Spinal cord (tissue), 9 donors: ENCODE measurements at regions not wholly inside any gene's neighbourhood (a gene's known extent, or its start where the extent isn't known, plus 50 kb on each side); places are given as distances from the start of the nearest gene placed in this dataset.

Experiments
- DNase-seq, 6 donors: peaks; one replicate each; pipeline versions ENCODE4 v3.0.0 to v3.0.0-alpha.2; 2013 to 2015; ENCODE audit warnings: low spot score in 6 of 6, low read depth in 4 of 6
- H3K27ac ChIP-seq: one replicate; pipeline ENCODE4 v1.5.1; 2013; ENCODE audit warnings: low read depth, low read length, control low read depth
- H3K27me3 ChIP-seq: one replicate; pipeline ENCODE4 v1.6.1; 2013; ENCODE audit warnings: low read length; ENCODE audit not compliant: control insufficient read depth, insufficient read depth
- H3K36me3 ChIP-seq: one replicate; pipeline ENCODE4 v1.6.1; 2013; ENCODE audit warnings: low read length; ENCODE audit not compliant: control insufficient read depth, insufficient read depth
- H3K4me1 ChIP-seq: one replicate; pipeline ENCODE4 v1.6.1; 2013; ENCODE audit warnings: low read length; ENCODE audit not compliant: control insufficient read depth, insufficient read depth
- H3K4me3 ChIP-seq: one replicate; pipeline ENCODE4 v1.5.1; 2013; ENCODE audit warnings: low read depth, low read length, control low read depth
- H3K9me3 ChIP-seq: one replicate; pipeline ENCODE4 v1.6.1; 2013; ENCODE audit warnings: low read length; ENCODE audit not compliant: control insufficient read depth, insufficient read depth
- WGBS: methylation state at CpG from one replicate; pipeline ENCODE4 v1.1.5; 2013; ENCODE audit warnings: missing lambda C conversion rate; ENCODE audit not compliant: insufficient coverage; 5-methylcytosine and 5-hydroxymethylcytosine counted together
- donor health status: healthy.

DNA sequence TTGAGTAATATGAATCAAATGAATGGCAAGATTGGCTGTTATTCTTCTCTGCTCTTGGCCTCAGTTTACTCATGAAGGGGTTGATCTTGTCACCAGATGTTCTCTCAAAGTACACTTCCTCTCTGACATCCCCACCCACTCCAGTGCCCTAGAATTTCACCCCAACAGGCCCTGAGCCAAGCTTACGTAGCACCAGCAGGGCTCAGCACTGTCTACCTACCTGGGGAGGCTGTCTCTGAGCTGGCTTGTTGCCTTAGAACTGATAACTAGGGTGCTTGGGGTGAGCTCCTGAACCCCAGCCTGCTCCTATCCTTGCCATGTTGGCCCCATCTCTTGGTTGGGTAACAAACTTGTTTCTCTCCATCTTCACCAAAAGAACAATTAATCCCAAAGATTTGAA is 159.1 kb upstream of the USP24 start:
- no peaks in the 10 kb centered on the region for H3K27me3 ChIP-seq
- DNase-seq = no peak
- no CpG with 5 or more reads among the region's 1 CpG for WGBS
- no peak overlapping the region for H3K27ac ChIP-seq
- H3K4me1 ChIP-seq = peaks cover 9% of the 10 kb centered on the region
- no peaks in the 10 kb centered on the region for H3K9me3 ChIP-seq
- H3K4me3 ChIP-seq = no peak overlapping the region
- no peaks in the 10 kb centered on the region for H3K36me3 ChIP-seq

DNA sequence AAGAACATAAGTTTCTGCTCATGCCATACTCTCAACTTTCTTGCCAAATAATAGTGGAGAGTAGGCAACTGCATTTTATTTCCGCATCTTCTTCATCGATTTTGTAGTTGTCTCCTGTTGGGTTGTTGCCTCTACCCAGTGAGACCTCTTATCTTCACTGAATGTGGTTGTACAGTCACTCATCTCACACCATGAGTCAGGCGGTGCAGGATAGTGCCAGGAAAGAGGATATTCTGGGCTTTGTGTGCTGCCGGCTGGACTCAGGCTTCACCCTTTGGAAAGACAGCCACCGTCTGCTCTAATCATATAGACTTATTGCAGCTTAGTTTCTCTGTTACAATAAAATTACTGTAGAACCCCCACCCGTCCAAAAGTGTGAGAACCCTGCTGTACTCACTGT is 154.3 kb upstream of the USP24 start:
- no peaks in the 10 kb centered on the region for H3K9me3 ChIP-seq
- WGBS = 89% methylated on average over 3 of the region's 6 CpGs
- no peak overlapping the region for H3K27ac ChIP-seq
- no peaks in the 10 kb centered on the region for H3K27me3 ChIP-seq
- no peak overlapping the region for H3K4me3 ChIP-seq
- no peaks in the 10 kb centered on the region for H3K36me3 ChIP-seq
- no peak for DNase-seq
- no peaks in the 10 kb centered on the region for H3K4me1 ChIP-seq

DNA sequence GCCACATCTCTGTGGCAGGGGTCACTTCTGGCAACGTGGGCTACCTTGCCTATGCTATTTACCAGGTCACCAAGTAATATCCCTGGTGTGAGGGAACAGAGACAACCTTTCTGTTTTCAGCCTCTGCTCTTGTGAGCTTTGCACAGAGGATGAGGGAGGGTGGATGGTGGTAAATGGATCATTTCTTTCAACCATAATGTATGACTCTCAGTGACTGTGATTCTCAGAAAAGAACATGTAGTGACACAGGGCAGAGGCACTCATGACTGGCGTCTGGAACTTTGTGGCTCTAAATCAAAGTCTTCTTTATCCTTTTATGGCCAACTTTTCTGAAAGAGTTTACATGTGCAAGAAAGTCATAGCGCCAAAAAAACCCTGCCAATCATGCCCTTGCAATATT is 153.5 kb upstream of the USP24 start:
- no peak for DNase-seq
- Histone ChIP-seq H3K27ac (no peak overlapping the region), H3K36me3 (no peaks in the 10 kb centered on the region), H3K9me3 (no peaks in the 10 kb centered on the region), H3K4me3 (no peak overlapping the region), H3K27me3 (no peaks in the 10 kb centered on the region), H3K4me1 (no peaks in the 10 kb centered on the region)
- 83% methylated on average over 1 of the region's 3 CpGs for WGBS

DNA sequence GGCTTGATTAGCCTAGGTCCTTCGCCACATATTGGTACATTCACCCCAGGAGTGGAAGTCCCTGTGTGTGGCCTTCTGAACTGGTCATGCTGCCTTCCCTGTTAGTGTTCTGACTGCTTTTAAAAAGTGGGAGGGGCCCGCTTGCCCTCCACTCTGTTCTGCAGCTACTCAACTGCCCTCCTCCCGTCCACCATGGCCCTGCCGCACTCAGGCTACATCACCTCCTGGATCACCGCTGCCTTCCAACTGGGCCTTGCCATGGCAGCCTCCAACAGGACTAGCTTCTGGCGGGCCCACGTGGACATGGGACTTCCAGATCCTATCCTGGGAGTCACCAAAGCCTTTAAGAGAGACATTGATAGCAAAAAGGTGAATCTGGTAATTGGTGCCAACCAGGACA is 152.1 kb upstream of the USP24 start:
- no peaks in the 10 kb centered on the region for H3K36me3 ChIP-seq
- H3K9me3 ChIP-seq = no peaks in the 10 kb centered on the region
- no peaks in the 10 kb centered on the region for H3K4me1 ChIP-seq
- H3K27ac ChIP-seq = no peak overlapping the region
- DNase-seq = no peak
- no peak overlapping the region for H3K4me3 ChIP-seq
- H3K27me3 ChIP-seq = no peaks in the 10 kb centered on the region
- 82% methylated on average over 6 of the region's 7 CpGs for WGBS

DNA sequence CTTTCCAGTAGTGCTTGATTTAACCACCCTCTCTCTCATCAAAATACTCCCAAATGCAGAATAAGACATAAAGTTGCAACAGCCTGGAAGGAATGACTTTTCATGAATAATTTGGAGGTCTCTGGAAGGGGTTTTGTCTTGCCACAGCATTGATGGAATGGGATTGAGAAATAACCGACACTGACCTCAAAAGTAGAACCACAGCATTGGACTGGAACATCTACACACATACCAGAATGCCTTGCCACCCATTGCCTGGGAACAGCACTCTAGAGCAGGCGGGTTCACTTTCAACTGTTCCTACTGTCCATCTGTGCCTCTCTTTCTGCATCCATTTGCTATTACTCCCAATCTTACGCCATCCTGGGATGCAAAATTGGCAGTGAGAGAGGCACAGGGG is 149.1 kb upstream of the USP24 start:
- H3K27me3 ChIP-seq = no peaks in the 10 kb centered on the region
- no peaks in the 10 kb centered on the region for H3K9me3 ChIP-seq
- H3K4me3 ChIP-seq = no peak overlapping the region
- no peaks in the 10 kb centered on the region for H3K36me3 ChIP-seq
- WGBS = no CpG with 5 or more reads among the region's 3 CpGs
- no peaks in the 10 kb centered on the region for H3K4me1 ChIP-seq
- DNase-seq = no peak
- no peak overlapping the region for H3K27ac ChIP-seq

DNA sequence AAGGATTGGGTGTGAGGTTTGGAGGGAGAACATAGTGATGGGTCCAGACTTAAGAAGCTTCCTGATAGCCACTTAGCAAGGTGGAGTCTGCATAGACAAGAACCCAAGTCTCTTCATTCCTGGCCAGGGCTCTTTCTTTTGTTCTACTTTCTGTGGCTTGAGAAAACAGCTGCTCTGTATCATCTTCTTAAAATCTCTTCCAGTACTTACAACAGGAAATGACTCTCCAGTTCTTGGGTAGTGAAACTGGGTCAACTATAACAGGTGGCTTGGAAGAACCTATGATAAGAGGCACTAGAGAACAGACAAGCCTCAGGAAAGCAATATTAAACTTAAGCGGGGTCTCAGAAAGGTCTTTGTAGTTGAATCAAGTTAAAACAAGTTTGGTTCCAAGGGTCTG is 148.1 kb upstream of the USP24 start:
- H3K27me3 ChIP-seq = no peaks in the 10 kb centered on the region
- no peaks in the 10 kb centered on the region for H3K36me3 ChIP-seq
- H3K27ac ChIP-seq = no peak overlapping the region
- H3K4me3 ChIP-seq = no peak overlapping the region
- H3K4me1 ChIP-seq = no peaks in the 10 kb centered on the region
- no peaks in the 10 kb centered on the region for H3K9me3 ChIP-seq
- no peak for DNase-seq
- WGBS = no CpG with 5 or more reads among the region's 1 CpG

DNA sequence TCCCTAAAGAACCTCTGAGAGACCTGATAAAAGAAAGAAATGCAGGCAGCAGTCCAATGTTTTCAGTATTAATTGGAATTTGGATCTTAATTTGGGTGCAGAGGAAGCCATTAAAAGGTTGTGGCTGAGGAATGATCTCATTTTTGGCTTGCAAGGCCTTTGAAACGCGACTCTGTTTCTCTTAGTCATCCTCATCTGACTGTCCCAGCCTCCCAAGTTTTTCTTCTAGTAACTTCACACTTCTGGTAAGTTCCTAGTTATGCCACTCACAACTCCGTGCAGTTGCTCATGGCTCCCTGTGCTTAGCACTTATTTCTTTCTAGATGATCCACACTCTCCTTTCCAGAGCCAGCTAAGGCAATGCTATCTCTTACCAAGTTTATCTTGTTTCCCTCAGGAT is 147.4 kb upstream of the USP24 start:
- no peak overlapping the region for H3K4me3 ChIP-seq
- H3K27ac ChIP-seq = no peak overlapping the region
- H3K27me3 ChIP-seq = no peaks in the 10 kb centered on the region
- 75% methylated on average over 3 of the region's 3 CpGs for WGBS
- no peak for DNase-seq
- H3K9me3 ChIP-seq = no peaks in the 10 kb centered on the region
- no peaks in the 10 kb centered on the region for H3K4me1 ChIP-seq
- no peaks in the 10 kb centered on the region for H3K36me3 ChIP-seq

DNA sequence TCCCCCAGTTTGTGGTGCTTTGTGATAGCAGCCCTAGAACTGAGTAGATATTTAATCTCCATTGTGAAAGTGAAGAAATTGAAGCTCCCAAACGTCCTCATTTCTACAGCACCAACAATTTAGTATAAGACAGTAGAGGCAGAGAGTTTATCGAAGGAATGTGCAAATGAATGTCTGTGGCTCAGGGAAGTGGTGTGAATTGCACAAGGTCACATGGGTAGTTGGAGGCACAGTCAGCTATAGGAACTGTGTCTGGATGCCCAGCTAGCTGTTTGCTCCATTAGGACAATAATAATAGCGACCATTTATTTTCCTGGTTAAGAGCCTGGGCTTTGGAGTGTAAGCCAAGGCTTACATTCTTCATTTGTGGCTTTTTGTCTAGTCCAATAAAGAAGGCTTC is 144.4 kb upstream of the USP24 start:
- Histone ChIP-seq H3K9me3 (no peaks in the 10 kb centered on the region), H3K4me3 (no peak overlapping the region), H3K36me3 (no peaks in the 10 kb centered on the region), H3K27ac (no peak overlapping the region), H3K4me1 (no peaks in the 10 kb centered on the region), H3K27me3 (no peaks in the 10 kb centered on the region)
- no peak for DNase-seq
- 100% methylated on average over 2 of the region's 3 CpGs for WGBS

DNA sequence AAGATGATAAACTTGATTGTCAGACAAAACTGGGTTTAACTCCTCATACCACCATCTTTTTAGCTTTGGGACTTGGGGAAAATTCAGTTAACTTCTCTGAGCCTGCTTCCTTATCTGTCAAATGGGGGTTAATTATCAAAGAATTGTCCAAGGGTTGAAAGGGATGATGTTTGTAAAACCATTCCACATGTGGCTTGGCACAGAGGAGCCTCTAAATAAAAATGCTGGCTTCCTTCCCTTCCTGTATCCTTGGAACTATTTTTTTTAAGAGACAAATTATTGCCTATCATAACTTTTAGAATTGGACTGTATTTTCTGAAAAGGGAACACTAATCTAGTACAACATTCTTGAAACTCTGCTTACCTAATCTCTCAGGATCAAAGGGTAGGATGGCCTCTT is 143.4 kb upstream of the USP24 start:
- no peak for DNase-seq
- Histone ChIP-seq H3K4me1 (no peaks in the 10 kb centered on the region), H3K36me3 (no peaks in the 10 kb centered on the region), H3K27me3 (no peaks in the 10 kb centered on the region), H3K27ac (no peak overlapping the region), H3K4me3 (no peak overlapping the region), H3K9me3 (no peaks in the 10 kb centered on the region)

DNA sequence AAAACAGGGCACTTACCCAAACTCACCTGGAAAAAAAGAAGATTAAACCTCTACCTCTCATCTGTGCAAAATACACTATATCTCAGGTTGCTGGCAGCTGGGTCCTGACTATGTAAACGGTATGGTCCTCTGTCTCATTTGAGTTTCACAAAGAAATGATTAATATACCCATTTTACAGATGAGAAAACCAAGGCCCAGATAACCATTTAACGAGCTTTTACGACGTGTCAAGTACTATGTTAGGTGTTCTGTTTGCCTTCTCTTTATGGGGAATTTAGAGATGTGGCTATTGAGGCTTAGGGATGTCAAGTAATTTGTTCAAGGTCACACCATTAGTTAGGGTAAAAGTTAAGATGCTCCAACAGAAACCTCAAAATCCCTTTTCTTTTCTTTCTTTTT is 140.4 kb upstream of the USP24 start:
- H3K27me3 ChIP-seq = no peaks in the 10 kb centered on the region
- WGBS = 80% methylated on average over 1 of the region's 4 CpGs
- no peak overlapping the region for H3K4me3 ChIP-seq
- no peaks in the 10 kb centered on the region for H3K36me3 ChIP-seq
- H3K4me1 ChIP-seq = no peaks in the 10 kb centered on the region
- no peaks in the 10 kb centered on the region for H3K9me3 ChIP-seq
- no peak overlapping the region for H3K27ac ChIP-seq
- DNase-seq = no peak
